ENCODE measurements at regions not wholly inside any gene's neighbourhood (a gene's known extent, or its start where the extent isn't known, plus 50 kb on each side); places are given as distances from the start of the nearest gene placed in this dataset.

DNA sequence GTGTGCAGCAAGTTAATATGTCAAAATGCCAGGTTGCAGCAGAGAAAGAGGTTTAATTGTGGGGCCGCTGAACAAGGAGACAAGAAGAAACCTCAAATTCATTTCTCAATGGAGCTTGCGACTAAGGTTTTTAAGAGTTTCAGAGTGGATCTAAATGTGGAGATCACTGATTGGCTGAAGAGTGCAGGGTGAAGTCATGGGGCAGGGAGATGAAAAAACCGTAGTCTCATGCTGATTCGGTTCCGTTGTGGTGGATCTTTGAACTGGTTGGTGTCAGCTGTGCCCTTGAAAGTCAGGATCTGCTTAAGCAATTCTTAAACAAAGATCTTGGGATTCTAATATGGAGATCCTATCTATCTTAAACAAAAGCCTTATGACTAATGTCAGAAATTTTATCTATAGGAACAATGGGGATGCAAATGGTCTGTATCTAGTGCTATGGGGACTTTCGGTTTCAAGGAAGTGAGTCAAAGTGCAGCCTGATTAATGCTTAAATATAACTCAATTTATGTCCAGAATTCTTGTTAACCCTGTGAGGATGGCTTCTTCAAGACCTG is 173.9 kb upstream of the CENPE start:
- ATAC-seq (no peak), DNase-seq (ENCODE audit: low spot score in 2 of 2) (no peak)
- Mint-ChIP-seq H3K9me3 (no peaks in the 10 kb centered on the region), H3K36me3 (no peaks in the 10 kb centered on the region), H3K27ac (no peak overlapping the region)

DNA sequence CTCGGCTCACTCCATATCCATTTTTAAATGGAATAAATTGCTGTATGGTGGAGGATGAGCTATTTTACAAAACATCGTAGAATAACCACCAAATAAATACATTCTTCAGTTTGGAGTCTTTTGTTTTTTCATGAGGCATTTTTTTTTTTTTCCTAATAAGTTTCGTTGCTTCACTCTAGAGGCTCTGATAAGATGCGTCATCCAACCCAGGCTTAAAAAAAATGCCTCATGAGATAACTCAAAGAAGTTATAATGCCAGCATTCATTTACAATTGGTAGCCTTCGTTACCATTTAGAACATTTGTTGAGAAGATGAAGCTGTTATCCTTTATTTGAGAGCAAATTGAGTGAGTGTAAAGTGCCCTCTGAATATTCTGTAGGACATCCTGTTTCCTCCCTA is 172.2 kb upstream of the CENPE start:
- Mint-ChIP-seq H3K9me3 (no peaks in the 10 kb centered on the region), H3K27ac (no peak overlapping the region), H3K36me3 (no peaks in the 10 kb centered on the region)
- no peak for DNase-seq (ENCODE audit: low spot score in 2 of 2)
- no peak for ATAC-seq

DNA sequence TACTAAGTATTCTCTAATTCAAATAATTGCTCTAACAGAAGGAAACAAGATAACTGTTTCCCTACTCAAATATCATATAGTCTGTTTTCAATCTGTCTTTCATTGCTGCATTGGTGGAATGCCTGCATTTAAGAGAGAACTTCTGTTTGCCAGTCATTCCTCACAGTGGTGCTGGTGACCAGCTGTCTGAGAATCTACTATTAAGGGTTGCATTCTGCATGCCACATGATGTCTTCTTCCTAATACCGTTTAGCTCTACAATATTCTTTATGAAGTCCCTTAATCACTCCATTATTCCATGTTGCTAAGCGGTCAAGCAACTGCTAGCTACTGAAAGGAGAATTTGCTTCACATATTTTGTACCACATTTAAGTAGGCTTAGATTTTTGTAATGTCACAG is 167.1 kb upstream of the CENPE start:
- ATAC-seq (no peak), DNase-seq (ENCODE audit: low spot score in 2 of 2) (no peak)
- no peaks in the 10 kb centered on the region for H3K36me3 Mint-ChIP-seq
- peaks cover 5 to 16% of the 10 kb centered on the region in 2 donors for H3K9me3 Mint-ChIP-seq
- no peak overlapping the region for H3K27ac Mint-ChIP-seq

DNA sequence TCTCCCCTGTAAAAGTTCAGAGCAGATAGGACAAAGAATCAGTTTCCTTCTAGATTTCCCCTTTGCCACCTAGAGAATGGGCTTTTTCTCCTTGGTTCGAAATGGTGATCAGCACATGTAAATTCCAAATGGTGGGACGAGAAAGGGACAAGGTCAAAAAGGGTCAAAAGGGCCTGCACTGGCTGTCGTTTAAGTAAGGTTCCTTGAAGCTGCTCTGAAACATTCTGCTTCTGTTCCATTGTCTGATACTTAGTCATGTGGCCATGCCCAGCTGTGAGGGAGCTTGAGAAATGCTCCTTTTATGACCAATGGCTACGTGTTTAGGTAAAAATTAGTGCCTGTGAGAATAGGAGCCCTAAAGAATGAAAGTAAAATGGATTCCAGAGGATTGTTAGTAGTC is 165.9 kb upstream of the CENPE start:
- Mint-ChIP-seq H3K27ac (no peak overlapping the region), H3K36me3 (peaks cover 8% of the 10 kb centered on the region in 2 donors), H3K9me3 (peaks cover 13 to 26% of the 10 kb centered on the region in 2 donors)
- DNase-seq (ENCODE audit: low spot score in 2 of 2) (no peak), ATAC-seq (no peak)

DNA sequence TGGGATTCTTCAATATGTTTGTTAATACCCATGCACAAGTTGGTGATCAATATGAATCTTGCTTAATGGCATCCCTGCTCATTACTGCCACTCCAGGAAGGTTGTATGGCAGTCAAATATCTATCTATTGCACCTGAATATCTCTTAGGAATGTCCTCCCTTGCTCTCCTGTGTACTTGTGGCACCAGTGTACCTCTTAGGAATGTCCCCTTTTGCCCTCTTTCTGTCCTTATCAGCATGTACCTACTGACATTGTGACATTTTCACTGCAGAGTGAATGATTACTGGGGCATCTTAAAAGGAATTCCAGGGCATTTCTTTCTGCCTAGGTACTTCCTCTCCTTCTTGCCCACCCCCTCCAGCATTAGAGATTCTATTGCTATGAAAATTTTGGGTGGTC is 163.8 kb upstream of the CENPE start:
- no peak for ATAC-seq
- no peak for DNase-seq (ENCODE audit: low spot score in 2 of 2)
- Mint-ChIP-seq H3K36me3 (peaks cover 8 to 10% of the 10 kb centered on the region in 2 donors), H3K9me3 (peaks cover 15 to 29% of the 10 kb centered on the region in 2 donors), H3K27ac (no peak overlapping the region)

DNA sequence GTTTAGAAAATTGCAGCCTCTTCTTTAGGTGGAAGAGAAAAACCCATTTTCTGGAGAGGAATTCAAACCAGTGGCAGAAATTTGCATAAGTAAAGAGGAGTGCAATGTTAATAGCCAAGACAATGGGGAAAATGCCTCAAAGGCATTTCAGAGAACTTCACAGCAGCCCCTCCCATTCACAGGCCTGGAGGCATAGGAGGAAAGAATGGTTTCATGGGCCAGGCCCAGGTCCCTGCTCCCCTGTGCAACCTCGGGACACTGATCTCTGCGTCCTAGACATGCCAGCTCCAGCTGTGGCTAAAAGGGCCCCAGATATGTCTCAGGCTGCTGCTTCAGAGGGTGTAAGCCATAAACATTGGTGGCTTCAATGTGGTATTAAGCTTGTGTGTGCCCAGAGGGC is 161.8 kb upstream of the CENPE start:
- no peak overlapping the region for H3K27ac Mint-ChIP-seq
- peaks cover 15 to 29% of the 10 kb centered on the region in 2 donors for H3K9me3 Mint-ChIP-seq
- no peak for DNase-seq (ENCODE audit: low spot score in 2 of 2)
- peaks cover 8 to 10% of the 10 kb centered on the region in 2 donors for H3K36me3 Mint-ChIP-seq
- no peak for ATAC-seq

DNA sequence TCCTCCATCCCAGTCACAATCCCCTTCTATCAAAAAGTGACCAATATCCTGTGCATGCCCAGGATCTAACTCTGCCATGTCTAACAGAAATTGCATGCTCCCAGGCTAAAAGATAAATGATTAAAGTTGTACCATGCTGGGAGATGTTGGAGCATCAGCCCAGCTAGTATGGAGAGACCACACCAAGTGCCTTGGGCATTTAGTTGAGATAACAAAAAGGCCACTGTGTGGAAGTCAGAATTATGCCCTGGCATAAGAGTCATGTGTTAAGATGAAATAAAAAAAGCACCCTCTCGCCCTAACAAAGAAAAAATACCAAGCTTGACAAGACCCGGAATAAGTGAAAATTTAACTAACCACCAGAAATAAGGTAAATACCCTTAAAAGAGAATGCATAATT is 155.9 kb upstream of the CENPE start:
- DNase-seq (ENCODE audit: low spot score in 2 of 2) (no peak), ATAC-seq (no peak)
- Mint-ChIP-seq H3K27ac (no peak overlapping the region), H3K36me3 (peaks cover 0 to 1% of the 10 kb centered on the region in 2 donors), H3K9me3 (peaks cover 1 to 2% of the 10 kb centered on the region in 2 donors)

DNA sequence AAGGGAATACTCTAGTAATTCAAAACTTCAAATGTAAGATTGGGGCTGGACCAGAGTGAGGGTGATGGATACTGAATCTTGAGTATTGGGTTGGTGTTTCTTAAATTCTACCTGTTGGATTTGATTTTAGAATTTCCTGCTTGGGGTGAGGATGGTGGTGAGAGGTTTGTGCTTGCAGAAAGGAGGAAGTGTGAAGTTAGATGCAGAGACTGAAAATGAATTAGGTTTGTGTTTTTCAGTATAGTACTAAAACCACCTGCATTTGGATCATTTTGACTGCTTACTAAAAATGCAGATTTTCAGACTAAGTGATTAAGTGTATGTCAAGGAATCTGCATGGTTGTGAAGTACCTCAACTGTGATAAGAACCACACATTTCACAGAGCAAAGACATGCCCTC is 131.5 kb upstream of the CENPE start:
- Mint-ChIP-seq H3K9me3 (no peaks in the 10 kb centered on the region), H3K36me3 (no peaks in the 10 kb centered on the region), H3K27ac (no peak overlapping the region)
- no peak for ATAC-seq
- DNase-seq (ENCODE audit: low spot score in 2 of 2), result no peak

DNA sequence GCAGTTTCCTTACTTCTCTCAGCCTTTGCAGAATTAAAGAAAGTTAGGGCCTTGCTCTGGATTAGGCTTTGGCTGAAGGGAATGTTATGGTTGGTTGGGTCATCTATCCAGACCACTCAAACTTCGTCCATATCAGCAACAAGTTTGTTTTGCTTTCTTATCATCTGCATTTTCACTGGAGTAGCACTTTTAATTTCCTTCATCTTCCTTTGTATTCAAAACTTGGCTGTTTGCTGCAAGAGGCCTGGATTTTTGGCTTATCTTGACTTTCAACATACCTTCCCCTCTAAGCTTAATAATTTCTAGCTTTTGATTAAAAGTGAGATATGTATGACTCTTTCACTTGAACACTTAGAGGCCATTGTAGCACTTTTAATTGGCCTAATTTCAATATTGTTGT is 126.7 kb upstream of the CENPE start:
- Mint-ChIP-seq H3K36me3 (no peaks in the 10 kb centered on the region), H3K27ac (no peak overlapping the region), H3K9me3 (peaks cover 0 to 4% of the 10 kb centered on the region in 2 donors)
- DNase-seq (ENCODE audit: low spot score in 2 of 2), result no peak
- ATAC-seq, result no peak

DNA sequence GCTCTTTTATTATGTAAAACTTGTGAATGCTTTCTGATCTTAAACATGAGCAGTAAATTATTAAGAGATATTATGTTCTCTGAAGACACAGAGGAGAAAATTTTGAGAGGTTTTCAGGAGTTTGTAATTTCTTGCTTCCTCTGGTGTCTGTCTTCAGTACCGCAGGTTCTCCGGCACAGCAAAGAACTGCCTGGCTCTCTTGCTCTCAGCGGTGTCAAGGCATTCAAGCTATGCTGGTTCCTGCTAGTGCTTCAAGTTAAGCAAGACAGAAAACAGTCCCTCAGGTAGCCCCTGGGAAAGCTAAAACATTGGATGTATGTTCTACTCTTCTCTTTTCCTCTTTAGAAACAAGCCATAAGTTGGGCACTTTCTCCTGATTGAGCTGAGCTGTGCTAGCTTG is 120.2 kb upstream of the CENPE start:
- Mint-ChIP-seq H3K36me3 (peaks cover 0 to 17% of the 10 kb centered on the region in 2 donors), H3K9me3 (peaks cover 19 to 23% of the 10 kb centered on the region in 2 donors), H3K27ac (no peak overlapping the region)
- no peak for DNase-seq (ENCODE audit: low spot score in 2 of 2)
- ATAC-seq, result no peak

DNA sequence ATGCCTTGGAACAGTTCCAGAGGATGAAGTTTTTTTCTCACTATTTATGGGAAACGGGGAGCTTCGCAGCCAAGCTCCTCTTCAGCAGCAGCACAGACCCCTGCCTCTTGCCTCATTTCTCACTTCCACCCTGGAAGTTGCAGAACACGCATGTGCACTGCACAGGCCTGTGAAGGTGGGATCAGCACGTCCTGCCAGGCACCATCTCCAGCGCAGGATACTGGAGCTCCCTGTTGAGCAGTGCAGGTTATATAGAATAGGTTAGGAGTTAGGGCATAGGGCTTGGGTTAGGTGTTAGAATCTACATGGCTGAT is 110.1 kb upstream of the CENPE start:
- DNase-seq (ENCODE audit: low spot score in 2 of 2) (no peak), ATAC-seq (no peak)
- Mint-ChIP-seq H3K27ac (no peak overlapping the region), H3K36me3 (no peaks in the 10 kb centered on the region), H3K9me3 (peaks cover 8 to 13% of the 10 kb centered on the region in 2 donors)

DNA sequence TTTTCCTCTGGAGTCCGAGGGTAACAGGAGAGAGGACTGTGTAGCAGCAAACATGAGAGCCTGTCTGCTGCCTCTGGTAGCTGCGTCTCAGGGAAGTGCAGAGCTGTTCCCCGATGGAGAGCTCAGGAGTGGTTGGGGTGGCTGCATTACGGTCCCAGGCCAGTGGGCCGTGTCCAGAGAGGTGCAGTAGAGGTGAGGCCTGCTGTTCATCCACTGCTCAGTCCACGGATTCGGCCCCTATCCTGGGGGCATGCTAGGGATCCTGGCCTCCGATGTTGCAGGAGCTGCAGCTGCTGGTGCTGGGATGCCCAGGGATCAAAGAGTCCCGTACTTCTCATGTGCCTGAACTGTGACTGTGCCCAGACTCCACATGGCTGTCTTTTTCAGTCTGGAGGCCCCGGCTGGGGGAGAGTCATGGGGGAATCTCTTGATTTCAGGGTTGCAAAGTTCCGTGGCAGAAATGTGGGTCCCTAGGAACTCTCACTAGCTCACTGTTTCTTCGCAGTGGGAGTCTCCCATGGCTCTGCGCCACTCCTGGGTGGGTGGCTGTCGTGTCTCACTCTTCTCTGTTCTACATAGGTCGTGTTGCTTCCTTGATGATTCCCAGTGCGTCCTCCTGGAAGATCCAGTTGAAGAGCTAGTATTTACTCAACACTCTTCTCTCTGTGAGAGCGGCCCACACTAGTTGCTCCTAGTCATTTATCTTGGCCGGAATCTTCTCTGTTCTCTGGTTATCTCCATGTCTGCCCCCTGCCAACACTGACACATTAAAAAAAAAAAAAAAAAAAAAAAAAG is 109.5 kb upstream of the CENPE start:
- Mint-ChIP-seq H3K9me3 (peaks cover 8 to 13% of the 10 kb centered on the region in 2 donors), H3K27ac (no peak overlapping the region), H3K36me3 (no peaks in the 10 kb centered on the region)
- DNase-seq (ENCODE audit: low spot score in 2 of 2) (no peak), ATAC-seq (no peak)

DNA sequence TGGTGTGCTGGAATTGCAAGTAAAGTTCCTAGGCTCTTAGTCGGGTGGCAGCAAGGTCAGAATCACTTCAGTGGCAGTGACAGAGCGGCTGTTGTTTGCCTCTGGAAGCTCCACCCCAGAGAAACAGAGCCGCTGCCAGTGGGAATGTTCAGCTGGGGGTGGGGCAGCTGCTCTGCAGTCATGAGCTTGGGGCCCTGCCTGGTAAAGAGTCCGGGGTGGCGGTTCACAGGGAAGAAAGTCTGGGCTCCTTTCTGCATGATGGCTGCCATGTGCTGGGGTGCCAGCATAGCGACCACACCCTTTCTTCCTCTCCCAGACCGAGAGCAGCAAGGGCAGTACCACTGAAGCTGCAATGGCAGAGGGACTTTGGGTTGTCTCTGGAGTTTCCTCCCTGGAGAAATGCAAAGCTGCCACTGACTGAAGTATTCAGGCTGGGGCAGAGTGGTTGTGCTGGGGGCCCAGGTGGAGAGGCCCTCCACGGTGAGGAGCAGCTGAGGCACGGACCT is 108.8 kb upstream of the CENPE start:
- peaks cover 5 to 13% of the 10 kb centered on the region in 2 donors for H3K9me3 Mint-ChIP-seq
- H3K27ac Mint-ChIP-seq, result no peak overlapping the region
- ATAC-seq, result no peak
- no peak for DNase-seq (ENCODE audit: low spot score in 2 of 2)
- no peaks in the 10 kb centered on the region for H3K36me3 Mint-ChIP-seq

DNA sequence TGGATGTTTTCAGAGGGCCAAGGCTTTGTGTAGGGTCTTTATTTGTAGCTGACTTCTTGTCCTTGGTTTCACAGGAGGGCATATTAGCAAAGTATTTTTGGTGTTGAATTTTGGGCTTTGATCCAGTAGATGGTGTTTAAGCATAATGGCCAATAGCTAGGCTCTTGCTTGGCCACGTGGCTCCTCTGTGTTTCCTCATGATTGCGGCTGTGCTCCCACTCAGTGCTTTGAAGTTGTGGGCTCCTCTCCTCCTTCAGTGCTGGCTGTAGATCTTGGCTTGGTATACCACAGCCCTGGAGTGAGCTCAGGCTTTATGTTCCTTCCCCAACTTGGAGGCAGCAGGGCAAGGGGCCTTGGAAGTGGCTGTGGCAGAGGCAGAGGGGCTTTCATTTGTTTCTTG is 107.2 kb upstream of the CENPE start:
- DNase-seq (ENCODE audit: low spot score in 2 of 2) (no peak), ATAC-seq (no peak)
- peaks cover 0 to 7% of the 10 kb centered on the region in 2 donors for H3K9me3 Mint-ChIP-seq
- H3K27ac Mint-ChIP-seq, result no peak overlapping the region
- H3K36me3 Mint-ChIP-seq, result no peaks in the 10 kb centered on the region

DNA sequence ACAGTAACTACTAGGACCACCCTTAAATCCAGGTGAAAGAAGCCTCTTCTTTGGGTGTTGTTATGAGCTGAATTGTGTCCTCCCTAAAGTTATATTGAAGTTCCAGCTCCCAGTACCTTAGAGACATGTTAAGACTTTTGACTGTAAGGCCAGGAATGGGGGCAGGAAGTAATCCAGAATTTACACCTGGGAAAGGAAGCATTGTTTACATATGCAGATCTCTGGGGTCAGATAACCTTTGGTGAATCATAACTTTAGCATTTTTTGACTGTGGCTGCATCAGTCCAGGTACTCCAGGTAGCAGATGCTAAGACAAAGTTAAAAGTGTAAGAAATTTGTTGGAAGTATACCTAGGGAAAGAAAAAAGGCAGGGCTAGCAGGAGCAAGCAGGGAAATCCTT is 104.9 kb upstream of the CENPE start:
- Mint-ChIP-seq H3K36me3 (no peaks in the 10 kb centered on the region), H3K27ac (no peak overlapping the region), H3K9me3 (peaks cover 0 to 6% of the 10 kb centered on the region in 2 donors)
- ATAC-seq (no peak), DNase-seq (ENCODE audit: low spot score in 2 of 2) (no peak)

DNA sequence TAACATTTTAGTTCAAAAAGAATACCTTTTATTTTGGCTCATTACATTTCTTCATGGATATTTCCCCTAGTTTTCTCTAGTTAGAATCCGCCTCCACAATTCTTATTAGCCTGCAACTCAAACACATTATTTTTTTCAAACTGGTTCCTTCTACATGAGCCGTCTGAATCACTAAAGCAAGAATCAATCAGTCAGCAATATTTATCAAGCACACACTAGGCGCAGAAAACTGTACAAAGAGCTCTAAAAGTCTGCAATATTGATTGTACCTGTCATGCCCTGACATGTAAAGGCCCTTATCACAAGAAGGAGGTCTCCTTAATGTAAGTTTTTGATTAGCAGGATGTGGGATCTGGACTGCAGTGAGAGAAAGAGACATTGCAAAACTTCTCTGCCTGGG is 94.8 kb upstream of the CENPE start:
- DNase-seq (ENCODE audit: low spot score in 2 of 2) (no peak), ATAC-seq (no peak)
- no peak overlapping the region for H3K27ac Mint-ChIP-seq
- H3K9me3 Mint-ChIP-seq, result no peaks in the 10 kb centered on the region
- no peaks in the 10 kb centered on the region for H3K36me3 Mint-ChIP-seq

DNA sequence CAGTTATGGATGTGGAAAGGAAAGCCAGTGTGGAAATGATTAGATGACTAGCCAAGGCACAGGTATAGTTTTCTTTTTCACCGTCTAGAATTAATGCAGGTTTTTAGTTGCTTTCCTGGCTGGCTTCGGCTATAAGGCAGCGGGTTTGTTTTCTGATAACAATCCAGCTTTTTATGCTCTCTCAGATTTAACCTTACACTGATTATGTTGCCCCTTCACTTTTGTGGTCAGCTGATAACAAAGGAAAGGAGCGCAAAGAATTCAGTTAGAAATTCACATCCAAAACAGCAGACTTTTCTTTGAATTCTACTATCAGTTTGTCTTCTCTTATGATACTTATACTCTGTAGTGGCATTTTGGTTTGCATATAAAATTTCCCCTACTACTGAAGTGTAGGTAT is 94.2 kb upstream of the CENPE start:
- ATAC-seq (no peak), DNase-seq (ENCODE audit: low spot score in 2 of 2) (no peak)
- Mint-ChIP-seq H3K27ac (no peak overlapping the region), H3K36me3 (no peaks in the 10 kb centered on the region), H3K9me3 (no peaks in the 10 kb centered on the region)

DNA sequence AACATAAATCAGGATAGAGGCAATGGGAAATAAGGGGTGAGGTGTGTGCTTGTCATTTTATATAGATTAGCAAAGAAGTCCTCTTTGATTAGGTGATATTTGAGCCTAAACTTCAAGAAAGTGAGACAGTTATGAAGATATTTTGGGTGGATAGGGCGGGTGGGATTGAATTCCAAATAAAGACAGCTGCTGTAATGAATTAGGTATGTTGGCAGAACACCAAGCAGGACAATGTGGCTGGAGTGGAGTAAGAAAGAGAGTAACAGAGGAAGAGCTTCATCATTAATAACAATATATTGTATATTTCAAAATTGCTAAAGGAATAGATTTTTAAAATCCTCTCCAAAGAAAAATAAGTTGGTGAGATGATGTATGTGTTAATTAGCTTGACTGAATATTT is 91.0 kb upstream of the CENPE start:
- Mint-ChIP-seq H3K9me3 (peaks cover 6% of the 10 kb centered on the region in 2 donors), H3K36me3 (no peaks in the 10 kb centered on the region), H3K27ac (no peak overlapping the region)
- DNase-seq (ENCODE audit: low spot score in 2 of 2) (no peak), ATAC-seq (no peak)
